NCI-H2171 treated with DMSO at 0.1 percent for 48 hours (cell line): ENCODE measurements at regions not wholly inside any gene's neighbourhood (a gene's known extent, or its start where the extent isn't known, plus 50 kb on each side); places are given as distances from the start of the nearest gene placed in this dataset.
"Not testable (repeated sequence)": the region's sequence is repeated elsewhere in the genome, so short reads cannot be mapped to it uniquely, and the experiment has no call there.

Source experiments
- DNase-seq: peaks from one replicate; lab custom pipeline; 2025; lab: John Stamatoyannopoulos, UW

DNA sequence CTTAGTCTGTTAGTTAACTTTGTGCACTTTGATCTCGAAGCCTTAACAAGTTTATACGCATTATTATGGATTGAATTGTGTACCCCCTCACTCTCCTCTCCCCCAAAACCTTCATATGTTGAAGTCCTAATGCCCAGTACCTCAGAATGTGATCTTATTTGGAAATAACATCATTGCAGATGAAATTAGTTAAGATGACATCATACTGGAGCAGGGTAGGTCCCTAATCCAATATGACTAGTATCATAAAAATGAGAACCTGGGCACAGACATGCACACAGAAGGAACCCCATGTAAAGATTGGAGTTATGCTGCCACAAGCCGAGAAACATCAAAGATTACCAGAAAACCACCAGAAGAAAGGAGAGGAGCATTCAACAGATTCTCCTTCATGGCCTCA is 85.8 kb upstream of the TSC22D1 start:
- DNase-seq = no peak

DNA sequence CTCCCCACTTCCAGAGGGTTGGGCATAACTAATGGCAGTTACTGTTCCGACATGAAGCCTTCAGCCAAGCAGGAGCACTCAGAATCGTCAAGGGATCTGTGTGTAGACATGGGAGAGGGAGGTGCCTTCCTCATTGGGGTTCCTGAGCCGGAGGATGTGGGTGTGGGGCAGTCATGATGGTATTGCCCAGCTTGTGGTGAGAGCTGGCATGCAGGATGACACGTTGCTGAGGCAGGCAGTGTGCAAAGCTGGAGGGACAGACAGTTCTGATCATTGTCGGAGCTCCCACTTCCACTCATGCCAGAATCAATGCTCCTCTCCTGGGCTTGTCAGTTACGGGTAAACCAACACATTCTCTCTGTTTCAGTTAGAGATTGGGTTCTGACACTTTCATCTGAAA is 83.9 kb upstream of the TSC22D1 start:
- DNase-seq = no peak

- no peak for DNase-seq
These were observed 77.0 kb upstream of the TSC22D1 start for GRCh38 chr13:44652962-44653660.

GRCh38 chr13:44652168-44652567 is 76.0 kb upstream of the TSC22D1 start:
- DNase-seq = no peak

DNA sequence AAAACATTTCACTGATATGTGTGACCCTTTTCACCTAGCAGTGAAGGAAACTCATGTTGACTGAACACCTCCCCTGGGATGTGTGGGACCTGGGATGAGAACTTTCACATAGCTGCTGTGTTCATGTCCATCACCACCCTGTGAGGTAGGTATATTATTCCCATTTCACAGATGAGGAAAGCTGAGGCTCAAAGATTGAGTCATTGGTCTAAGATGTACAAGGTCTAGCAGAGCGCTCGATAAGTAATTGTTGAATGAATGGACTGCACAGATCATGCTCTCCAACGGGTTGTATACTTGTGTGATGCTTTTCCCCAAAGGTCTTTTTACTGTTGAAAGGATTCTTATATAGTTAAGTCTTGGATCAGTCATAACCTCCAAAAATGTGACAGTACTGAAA is 75.6 kb upstream of the TSC22D1 start:
- no peak for DNase-seq

DNA sequence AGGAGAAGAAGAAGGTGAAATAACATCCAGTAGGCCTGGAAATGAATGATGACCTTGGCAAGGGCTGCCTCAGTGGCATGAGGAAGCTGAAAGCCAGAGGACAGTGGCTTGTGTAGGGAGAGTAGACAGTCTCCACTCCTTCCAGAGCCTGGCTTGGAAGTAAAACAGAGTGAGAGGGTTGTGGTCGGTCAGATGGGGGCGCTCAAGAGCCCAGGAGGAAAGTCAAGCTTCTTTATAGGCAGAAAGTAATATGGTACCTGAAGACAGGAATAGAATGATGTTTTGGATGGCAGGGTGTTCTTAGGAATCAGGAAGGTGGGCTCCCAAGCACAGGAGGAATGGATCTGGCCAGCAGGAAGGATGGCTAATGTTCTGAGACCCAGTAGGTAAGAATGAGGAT is 75.1 kb upstream of the TSC22D1 start:
- no peak for DNase-seq

GRCh38 chr13:44649834-44650233 is 73.7 kb upstream of the TSC22D1 start:
- DNase-seq = no peak

DNA sequence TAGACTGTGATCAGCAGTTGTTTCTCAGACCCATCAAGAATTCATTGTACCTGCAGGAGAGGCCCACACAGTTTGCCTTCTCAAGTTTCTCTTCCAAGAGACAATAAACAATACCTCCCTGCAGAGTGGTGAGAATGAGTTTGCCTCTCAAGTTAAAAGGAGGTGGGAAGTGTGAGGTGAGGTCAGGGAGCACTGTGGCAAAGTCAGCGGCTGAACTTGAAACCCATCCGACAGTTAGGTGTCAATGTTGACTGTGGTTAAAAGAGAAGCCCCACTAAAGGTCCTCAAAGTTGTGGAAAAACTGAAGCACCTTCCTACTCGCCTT is 72.9 kb upstream of the TSC22D1 start:
- peak; percentile 4 for DNase-seq

- no peak for DNase-seq
These were observed 72.4 kb upstream of the TSC22D1 start for GRCh38 chr13:44648392-44649103.

DNA sequence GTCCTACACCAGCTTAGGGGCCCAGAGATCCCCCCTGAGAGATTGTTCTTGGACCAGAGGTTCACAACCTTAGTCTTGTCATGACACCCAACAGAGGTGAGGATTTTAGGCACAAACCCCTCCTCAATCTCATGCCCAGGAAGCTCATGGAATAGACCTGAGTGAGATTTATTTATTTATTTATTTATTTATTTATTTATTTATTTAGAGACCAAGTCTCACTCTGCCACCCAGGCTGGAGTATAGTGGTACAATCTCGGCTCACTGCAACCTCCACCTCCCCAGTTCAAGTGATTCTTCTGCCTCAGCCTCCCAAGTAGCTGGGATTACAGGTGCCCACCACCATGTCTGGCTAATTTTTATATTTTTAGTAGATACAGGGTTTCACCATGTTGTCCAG is 71.4 kb upstream of the TSC22D1 start:
- DNase-seq = not testable (repeated sequence)

DNA sequence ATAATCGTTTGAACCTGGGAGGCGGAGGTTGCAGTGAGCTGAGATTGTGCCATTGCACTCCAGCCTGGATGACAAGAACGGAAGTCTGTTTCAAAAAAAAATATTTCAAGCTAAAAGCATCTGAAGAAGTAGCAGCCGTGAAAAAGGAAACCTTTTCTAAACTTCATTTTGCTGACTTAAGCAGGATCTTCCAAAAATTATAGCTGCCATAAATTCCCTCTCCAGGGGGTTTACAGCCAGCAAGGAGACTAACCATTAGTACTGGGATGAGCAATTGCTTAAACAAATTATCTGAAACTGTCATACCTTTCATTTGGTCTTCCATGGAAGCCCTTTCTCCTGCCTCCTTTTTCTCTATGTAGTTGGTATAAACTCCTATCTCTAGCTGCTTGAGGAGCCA is 69.9 kb upstream of the TSC22D1 start:
- DNase-seq = no peak

DNA sequence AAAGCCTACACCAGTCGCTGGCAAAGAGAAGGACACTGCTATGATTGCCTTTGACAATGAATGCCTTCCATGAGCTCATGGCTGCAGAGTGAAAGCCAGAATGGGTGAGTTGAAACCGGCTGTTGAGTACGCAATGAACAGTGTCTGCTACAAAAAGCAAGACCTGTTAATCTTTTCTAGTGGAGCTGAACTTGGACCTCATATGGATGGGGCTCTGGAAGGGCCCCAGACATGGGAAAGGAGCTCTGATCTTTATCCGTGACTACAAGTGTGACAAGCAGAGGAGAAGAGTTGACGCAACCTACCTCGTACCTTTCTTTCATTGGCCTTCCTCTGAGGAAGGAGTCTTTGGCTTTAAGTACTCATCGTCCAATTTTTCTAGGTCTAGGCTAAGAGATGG is 67.1 kb upstream of the TSC22D1 start:
- no peak for DNase-seq

DNA sequence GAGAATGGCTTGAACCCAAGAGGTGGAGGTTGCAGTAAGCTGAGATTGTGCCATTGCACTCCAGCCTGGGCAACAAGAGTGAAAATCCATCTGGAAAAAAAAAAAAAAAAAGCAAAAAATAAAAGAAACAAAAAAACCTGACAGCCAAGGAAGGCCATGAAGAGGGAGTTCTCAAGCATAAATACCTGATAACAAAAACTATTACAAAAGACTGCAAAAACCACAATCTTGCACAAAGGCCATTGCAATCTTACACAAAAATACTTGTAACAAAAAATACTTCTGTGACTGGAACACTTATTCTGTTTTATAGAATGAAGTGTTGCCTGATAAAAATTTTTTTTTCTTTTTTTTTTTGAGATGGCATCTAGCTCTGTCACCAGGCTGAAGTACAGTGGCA is 61.5 kb upstream of the TSC22D1 start:
- no peak for DNase-seq

GRCh38 chr13:44629465-44630183 is 53.5 kb upstream of the TSC22D1 start:
- no peak for DNase-seq

DNA sequence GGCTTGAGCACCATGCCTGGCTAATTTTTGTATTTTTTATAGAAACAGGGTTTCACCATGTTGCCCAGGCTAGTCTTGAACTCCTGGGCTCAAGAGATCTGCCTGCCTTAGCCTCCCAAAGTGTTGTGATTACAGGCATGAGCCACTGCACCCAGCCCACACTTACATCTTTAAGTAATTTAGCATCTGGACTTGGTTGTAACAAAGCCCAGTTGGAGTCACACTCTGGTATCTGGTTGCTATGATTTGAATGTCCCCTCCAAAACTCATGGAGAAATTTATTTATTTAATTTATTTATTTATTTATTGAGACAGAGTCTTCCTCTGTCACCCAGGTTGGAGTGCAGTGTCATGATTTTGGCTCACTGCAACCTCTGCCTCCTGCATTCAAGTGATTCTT is 52.7 kb upstream of the TSC22D1 start:
- not testable (repeated sequence) for DNase-seq

DNA sequence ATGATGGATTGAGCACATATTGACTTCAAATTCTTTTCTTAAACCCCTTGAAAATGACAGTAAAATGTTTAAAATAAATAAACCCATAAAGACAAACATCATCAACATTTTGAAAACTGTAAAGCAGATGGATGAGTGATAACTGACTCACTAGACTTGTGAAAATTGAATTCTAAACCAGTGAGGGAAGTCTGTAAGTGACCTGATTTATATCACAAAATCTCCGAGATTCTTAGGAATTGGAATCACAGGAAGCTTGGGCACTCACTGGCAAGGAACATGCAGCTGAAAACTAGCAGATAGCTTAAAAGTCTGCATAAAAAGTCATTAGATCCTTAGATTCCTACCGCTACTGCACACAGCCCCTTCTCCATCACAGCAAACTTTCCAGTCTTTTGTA is 51.3 kb upstream of the TSC22D1 start:
- DNase-seq = no peak

DNA sequence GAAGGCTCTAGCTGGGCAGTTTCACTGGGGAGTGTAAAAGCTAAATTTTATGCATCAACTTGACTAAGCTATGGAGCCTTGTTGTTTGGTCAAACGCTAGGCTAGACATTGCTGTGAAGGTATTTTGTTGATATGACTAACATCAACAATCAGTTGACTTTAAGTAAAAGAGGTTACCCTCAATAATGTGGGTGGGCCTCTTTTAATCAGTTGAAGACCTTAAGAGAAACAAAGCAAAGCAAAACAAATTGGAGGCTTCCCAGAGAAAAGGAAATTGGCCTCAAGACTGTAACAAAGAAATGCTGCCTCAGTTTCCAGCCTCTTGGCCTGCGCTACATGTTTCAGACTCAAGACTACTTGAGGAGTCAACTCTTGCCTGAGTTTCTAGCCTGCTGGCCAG is 50.0 kb upstream of the TSC22D1 start:
- DNase-seq = no peak
